ENCODE measurements at regions not wholly inside any gene's neighbourhood (a gene's known extent, or its start where the extent isn't known, plus 50 kb on each side); places are given as distances from the start of the nearest gene placed in this dataset.

GRCh38 chr2:239537633-239538356 lies 137.0 kb upstream of the HDAC4 start:
- no peaks in the 10 kb centered on the region for H3K27me3 ChIP-seq
- WGBS, 2 donors: 82 to 86% methylated on average over 11 of the region's 11 CpGs
- H3K4me3 ChIP-seq: no peak overlapping the region
- H3K9me3 ChIP-seq: no peaks in the 10 kb centered on the region
- no peak overlapping the region for H3K27ac ChIP-seq
- peaks cover 5% of the 10 kb centered on the region for H3K4me1 ChIP-seq
- intact Hi-C loops (cut with DNase I; ENCODE audit: low total_unique reads): no loop called here
- no peaks in the 10 kb centered on the region for H3K36me3 ChIP-seq (ENCODE audit: low read depth, missing control alignments)
- no peak for DNase-seq
- no peak for TF ChIP-seq POLR2A (IDR thresholded peaks at IDR 0.05)

DNA sequence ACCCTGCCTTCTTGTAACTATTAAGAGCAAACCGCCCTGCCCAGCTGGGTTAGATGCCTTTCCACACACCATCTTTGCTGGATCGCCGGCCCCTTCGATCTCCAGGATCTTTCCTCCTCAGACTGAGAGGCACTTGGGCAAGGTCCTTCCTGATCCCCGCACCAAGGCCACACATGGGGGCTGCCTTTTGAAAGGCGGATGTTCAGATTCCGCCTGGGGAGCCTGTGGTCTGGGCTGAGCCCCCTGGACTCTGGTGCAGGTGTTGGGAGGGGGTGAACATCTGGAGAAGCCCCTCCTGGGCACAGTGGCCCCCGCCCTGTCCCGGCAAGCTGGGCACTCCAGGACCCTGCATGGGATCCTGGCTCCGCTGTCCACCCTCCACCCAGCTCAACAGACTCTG lies 135.4 kb upstream of the HDAC4 start:
- intact Hi-C loops (cut with DNase I; ENCODE audit: low total_unique reads): no loop called here
- WGBS, 2 donors: 92 to 95% methylated on average over 4 to 10 of the region's 10 CpGs
- H3K36me3 ChIP-seq (ENCODE audit: low read depth, missing control alignments): no peaks in the 10 kb centered on the region
- H3K27me3 ChIP-seq: no peaks in the 10 kb centered on the region
- H3K4me1 ChIP-seq: peaks cover 5% of the 10 kb centered on the region
- TF ChIP-seq, protein P1, sequence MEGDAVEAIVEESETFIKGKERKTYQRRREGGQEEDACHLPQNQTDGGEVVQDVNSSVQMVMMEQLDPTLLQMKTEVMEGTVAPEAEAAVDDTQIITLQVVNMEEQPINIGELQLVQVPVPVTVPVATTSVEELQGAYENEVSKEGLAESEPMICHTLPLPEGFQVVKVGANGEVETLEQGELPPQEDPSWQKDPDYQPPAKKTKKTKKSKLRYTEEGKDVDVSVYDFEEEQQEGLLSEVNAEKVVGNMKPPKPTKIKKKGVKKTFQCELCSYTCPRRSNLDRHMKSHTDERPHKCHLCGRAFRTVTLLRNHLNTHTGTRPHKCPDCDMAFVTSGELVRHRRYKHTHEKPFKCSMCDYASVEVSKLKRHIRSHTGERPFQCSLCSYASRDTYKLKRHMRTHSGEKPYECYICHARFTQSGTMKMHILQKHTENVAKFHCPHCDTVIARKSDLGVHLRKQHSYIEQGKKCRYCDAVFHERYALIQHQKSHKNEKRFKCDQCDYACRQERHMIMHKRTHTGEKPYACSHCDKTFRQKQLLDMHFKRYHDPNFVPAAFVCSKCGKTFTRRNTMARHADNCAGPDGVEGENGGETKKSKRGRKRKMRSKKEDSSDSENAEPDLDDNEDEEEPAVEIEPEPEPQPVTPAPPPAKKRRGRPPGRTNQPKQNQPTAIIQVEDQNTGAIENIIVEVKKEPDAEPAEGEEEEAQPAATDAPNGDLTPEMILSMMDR (IDR thresholded peaks at IDR 0.05): no peak
- H3K27ac ChIP-seq: no peak overlapping the region
- no peak for DNase-seq
- H3K4me3 ChIP-seq: no peak overlapping the region
- no peaks in the 10 kb centered on the region for H3K9me3 ChIP-seq

- H3K27ac ChIP-seq: no peak overlapping the region
- H3K4me1 ChIP-seq: peaks cover 5% of the 10 kb centered on the region
- intact Hi-C loops (cut with DNase I; ENCODE audit: low total_unique reads): no loop called here
- DNase-seq: no peak
- no peak overlapping the region for H3K4me3 ChIP-seq
- TF ChIP-seq POLR2A (IDR thresholded peaks at IDR 0.05): no peak
- TF ChIP-seq, protein P1 (IDR thresholded peaks at IDR 0.05): no peak
- H3K36me3 ChIP-seq (ENCODE audit: low read depth, missing control alignments): no peaks in the 10 kb centered on the region
- no peaks in the 10 kb centered on the region for H3K9me3 ChIP-seq
- no peaks in the 10 kb centered on the region for H3K27me3 ChIP-seq
- WGBS, 2 donors: 76 to 89% methylated on average over 8 of the region's 8 CpGs
Observed at GRCh38 chr2:239535413-239536144, 134.8 kb upstream of the HDAC4 start.

DNA sequence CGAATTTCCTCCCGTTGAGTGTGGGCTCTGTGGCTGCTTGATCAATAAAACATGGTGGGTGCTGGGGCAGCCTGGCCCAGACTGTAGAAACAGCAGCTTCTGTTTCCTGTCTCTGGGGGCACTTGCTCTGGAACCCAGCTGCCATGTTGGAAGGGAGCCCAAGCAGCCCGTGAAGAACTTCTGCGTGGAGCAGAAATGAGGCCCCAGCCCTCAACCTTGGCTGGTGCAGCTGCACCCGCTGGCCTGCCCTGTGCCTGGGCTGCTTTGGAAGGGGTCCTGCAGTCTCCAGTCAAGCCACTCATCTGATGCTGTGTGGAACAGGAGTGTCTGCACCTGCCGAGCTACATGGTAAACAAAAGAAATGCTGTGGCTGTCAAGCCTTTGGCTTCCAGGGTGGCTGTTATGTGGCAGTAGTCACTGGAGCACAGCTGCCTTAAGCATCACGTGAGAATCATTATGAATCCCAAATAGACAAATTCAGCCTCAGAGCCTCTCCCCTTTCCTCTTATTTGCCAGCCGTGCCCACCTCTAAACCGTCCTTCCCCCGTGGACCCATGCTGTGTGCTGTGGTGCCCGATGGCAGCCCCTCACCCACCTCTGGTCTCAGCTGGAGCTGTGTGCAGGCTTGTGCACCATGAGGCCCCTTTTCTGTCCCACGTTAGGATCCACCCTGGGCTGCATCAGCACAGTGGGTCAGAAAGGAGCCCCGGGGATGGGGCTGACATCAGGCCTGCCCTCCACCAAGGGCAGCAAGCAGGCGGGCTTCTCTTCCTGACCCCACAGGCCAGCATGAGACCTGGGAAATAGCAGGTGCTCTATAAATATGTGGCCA lies 134.0 kb upstream of the HDAC4 start:
- WGBS, 2 donors: 87 to 91% methylated on average over 11 to 14 of the region's 14 CpGs
- Histone ChIP-seq H3K27ac (no peak overlapping the region), H3K4me3 (no peak overlapping the region), H3K9me3 (no peaks in the 10 kb centered on the region), H3K4me1 (peaks cover 5% of the 10 kb centered on the region), H3K36me3 (ENCODE audit: low read depth, missing control alignments) (no peaks in the 10 kb centered on the region), H3K27me3 (no peaks in the 10 kb centered on the region)
- DNase-seq: no peak
- intact Hi-C loops (cut with DNase I; ENCODE audit: low total_unique reads): no loop called here
- TF ChIP-seq POLR2A (IDR thresholded peaks at IDR 0.05): no peak
- TF ChIP-seq, protein P1 (IDR thresholded peaks at IDR 0.05): no peak

All from testis (tissue), 2 donors.